Activated B cell treated with CpG ODN at 0.5 μM for 24 hours (primary cell): ENCODE measurements at regions not wholly inside any gene's neighbourhood (a gene's known extent, or its start where the extent isn't known, plus 50 kb on each side); places are given as distances from the start of the nearest gene placed in this dataset.

Experiments
- ATAC-seq: fragments of 200-7000 bp; cut with Tn5 transposase; one replicate; pipeline ENCODE4 v1.10.0; 2021; ENCODE audit warnings: low read depth, mild to moderate bottlenecking, moderate library complexity
- CTCF ChIA-PET: fragments of 350-600 bp; sonication (Branson Sonifier 250); formaldehyde crosslinking; loops from one replicate; lab custom pipeline; 2021; ENCODE audit warnings: antibody characterized with exemption; lab: Charles Lee
- POLR2A ChIA-PET: fragments of 350-600 bp; sonication (Branson Sonifier 250); formaldehyde crosslinking; loops from one replicate; lab custom pipeline; 2021; ENCODE audit warnings: antibody characterized with exemption; lab: Charles Lee
- DNase-seq: peaks from one replicate; pipeline ENCODE4 v3.0.0; 2022
- H3K27ac Mint-ChIP-seq: one replicate; pipeline ENCODE4 v1.8.0; 2020; ENCODE audit warnings: mixed read lengths
- H3K27me3 Mint-ChIP-seq: one replicate; pipeline ENCODE4 v1.8.0; 2021; ENCODE audit warnings: mixed read lengths
- H3K36me3 Mint-ChIP-seq: one replicate; pipeline ENCODE4 v1.8.0; 2021; ENCODE audit warnings: low read depth, mixed read lengths
- H3K4me1 Mint-ChIP-seq: one replicate; pipeline ENCODE4 v1.8.0; 2021; ENCODE audit warnings: mixed read lengths
- H3K4me3 Mint-ChIP-seq: one replicate; pipeline ENCODE4 v1.8.0; 2020; ENCODE audit warnings: mild to moderate bottlenecking, mixed read lengths
- H3K9me3 Mint-ChIP-seq: one replicate; pipeline ENCODE4 v1.8.0; 2020; ENCODE audit warnings: mixed read lengths
- CTCF ChIP-seq: fragments of 200-600 bp; IDR thresholded peaks from one replicate; pipeline ENCODE4 v1.8.0; 2022; ENCODE audit warnings: antibody characterized with exemption, mild to moderate bottlenecking
- intact Hi-C: fragments of 100-400 bp; cut with micrococcal nuclease; formaldehyde crosslinking; loops from one replicate; pipeline ENCODE4 v1.15.1; 2024

GRCh38 chr2:509888-510287, 167.3 kb downstream of the TMEM18 start:
- H3K4me3 Mint-ChIP-seq: no peak overlapping the region
- ChIA-PET CTCF (no interaction called here), POLR2A (no interaction called here)
- H3K9me3 Mint-ChIP-seq: no peaks in the 10 kb centered on the region
- ATAC-seq (no peak), DNase-seq (no peak)
- TF ChIP-seq CTCF: no peak
- intact Hi-C loops: no loop called here
- no peaks in the 10 kb centered on the region for H3K36me3 Mint-ChIP-seq
- no peaks in the 10 kb centered on the region for H3K4me1 Mint-ChIP-seq
- H3K27ac Mint-ChIP-seq: no peak overlapping the region
- peaks cover under 1% of the 10 kb centered on the region for H3K27me3 Mint-ChIP-seq

GRCh38 chr2:508121-508520, 169.1 kb downstream of the TMEM18 start:
- Mint-ChIP-seq H3K4me3 (no peak overlapping the region), H3K27me3 (peaks cover 1% of the 10 kb centered on the region), H3K36me3 (no peaks in the 10 kb centered on the region), H3K9me3 (no peaks in the 10 kb centered on the region), H3K4me1 (no peaks in the 10 kb centered on the region), H3K27ac (no peak overlapping the region)
- ATAC-seq (no peak), DNase-seq (no peak)
- POLR2A ChIA-PET: no interaction called here
- CTCF ChIA-PET: no interaction called here
- TF ChIP-seq CTCF: no peak
- intact Hi-C loops: no loop called here

- H3K36me3 Mint-ChIP-seq: no peaks in the 10 kb centered on the region
- H3K4me3 Mint-ChIP-seq: no peak overlapping the region
- no peaks in the 10 kb centered on the region for H3K4me1 Mint-ChIP-seq
- ChIA-PET POLR2A (no interaction called here), CTCF (no interaction called here)
- no peak for ATAC-seq
- no peaks in the 10 kb centered on the region for H3K9me3 Mint-ChIP-seq
- H3K27me3 Mint-ChIP-seq: peaks cover 3% of the 10 kb centered on the region
- no peak for TF ChIP-seq CTCF
- intact Hi-C loops: no loop called here
- DNase-seq: no peak
- no peak overlapping the region for H3K27ac Mint-ChIP-seq
Measured at GRCh38 chr2:506866-507265, 170.3 kb downstream of the TMEM18 start.

- no peak overlapping the region for H3K27ac Mint-ChIP-seq
- ChIA-PET CTCF (no interaction called here), POLR2A (no interaction called here)
- no peaks in the 10 kb centered on the region for H3K36me3 Mint-ChIP-seq
- ATAC-seq (no peak), DNase-seq (no peak)
- H3K4me1 Mint-ChIP-seq: no peaks in the 10 kb centered on the region
- intact Hi-C loops: no loop called here
- H3K9me3 Mint-ChIP-seq: no peaks in the 10 kb centered on the region
- TF ChIP-seq CTCF: no peak
- peaks cover 3% of the 10 kb centered on the region for H3K27me3 Mint-ChIP-seq
- no peak overlapping the region for H3K4me3 Mint-ChIP-seq
Measured at GRCh38 chr2:506451-506850, 170.8 kb downstream of the TMEM18 start.

GRCh38 chr2:505941-506340, 171.3 kb downstream of the TMEM18 start:
- CTCF ChIA-PET: no interaction called here
- no peaks in the 10 kb centered on the region for H3K4me1 Mint-ChIP-seq
- DNase-seq (no peak), ATAC-seq (no peak)
- H3K27me3 Mint-ChIP-seq: peaks cover 6% of the 10 kb centered on the region
- TF ChIP-seq CTCF: no peak
- intact Hi-C loops: no loop called here
- POLR2A ChIA-PET: no interaction called here
- H3K4me3 Mint-ChIP-seq: no peak overlapping the region
- H3K9me3 Mint-ChIP-seq: no peaks in the 10 kb centered on the region
- no peaks in the 10 kb centered on the region for H3K36me3 Mint-ChIP-seq
- no peak overlapping the region for H3K27ac Mint-ChIP-seq
